ENCODE measurements at regions not wholly inside any gene's neighbourhood (a gene's known extent, or its start where the extent isn't known, plus 50 kb on each side); places are given as distances from the start of the nearest gene placed in this dataset.
A peak's percentile ranks its signal among the peaks of the same experiment; 100 is the strongest.

DNA sequence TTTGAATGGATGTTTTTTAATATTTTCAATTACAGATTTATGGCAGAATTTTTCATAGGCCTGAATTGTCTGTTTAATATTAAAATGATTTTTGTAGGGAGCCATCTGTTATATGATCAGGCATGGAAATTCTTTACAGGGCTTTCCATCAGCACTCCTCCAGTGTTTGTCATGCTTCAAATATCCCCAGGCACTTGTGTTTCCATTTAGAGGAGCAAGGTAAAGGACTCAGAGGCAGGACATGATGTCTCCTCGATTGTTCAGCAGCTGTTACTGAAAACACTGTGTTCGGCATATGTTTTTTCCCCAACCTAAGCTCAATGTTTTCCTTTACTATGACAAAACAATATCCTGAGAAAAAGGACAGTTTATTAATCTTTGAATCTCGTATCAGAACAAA lies 172.3 kb upstream of the RFX3 start:
- no peaks in the 10 kb centered on the region for H3K4me1 ChIP-seq
- H3K36me3 ChIP-seq = no peaks in the 10 kb centered on the region
- H3K9me3 ChIP-seq (replicated peaks) = no peaks in the 10 kb centered on the region
- no peaks in the 10 kb centered on the region for H3K27me3 ChIP-seq
- peak in 1 of 2 experiments; percentile 35 for DNase-seq
- H3K4me3 ChIP-seq = peak overlapping the region; percentile 37
- H3K27ac ChIP-seq = no peak overlapping the region

DNA sequence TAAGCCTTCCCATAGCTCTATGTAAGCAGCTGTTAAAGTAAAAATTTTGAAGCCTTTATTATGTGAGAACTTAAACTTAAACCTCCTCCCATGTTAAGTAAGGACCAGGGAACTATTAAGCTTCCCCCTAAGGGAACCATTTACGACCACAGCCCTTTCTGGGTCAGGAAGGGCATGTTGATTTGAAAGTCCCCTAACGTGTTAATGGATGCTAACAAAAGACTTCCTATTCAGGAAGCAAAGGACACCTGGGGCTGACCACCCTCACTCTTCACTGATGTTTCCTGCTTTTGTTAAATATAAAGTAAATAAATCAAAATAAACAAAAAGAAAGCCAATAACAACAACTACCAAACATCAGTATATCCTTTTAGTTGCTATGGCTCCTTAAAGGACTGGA lies 170.6 kb upstream of the RFX3 start:
- no peaks in the 10 kb centered on the region for H3K27me3 ChIP-seq
- H3K4me1 ChIP-seq = no peaks in the 10 kb centered on the region
- no peaks in the 10 kb centered on the region for H3K36me3 ChIP-seq
- H3K9me3 ChIP-seq (replicated peaks) = no peaks in the 10 kb centered on the region
- no peak for DNase-seq
- no peak overlapping the region for H3K4me3 ChIP-seq
- no peak overlapping the region for H3K27ac ChIP-seq

DNA sequence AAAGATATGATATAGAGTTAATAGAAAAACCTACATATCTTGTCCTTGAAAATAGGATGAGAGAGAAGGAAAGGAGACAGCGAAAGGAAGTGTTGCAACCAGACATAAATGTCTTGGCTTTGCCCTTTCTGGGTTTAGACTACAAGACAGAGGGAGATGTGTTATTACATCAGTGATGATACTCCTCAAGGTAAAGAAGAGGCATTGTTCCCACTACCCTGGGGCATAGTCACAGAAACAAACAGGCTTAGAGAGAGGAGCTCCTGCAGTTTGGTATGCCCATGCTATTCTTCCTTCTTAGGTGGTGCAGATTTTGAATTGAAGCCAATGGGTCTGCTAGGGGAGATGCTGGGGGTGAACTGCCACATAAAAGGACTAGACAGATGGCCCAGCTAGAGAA lies 166.8 kb upstream of the RFX3 start:
- DNase-seq = no peak
- Histone ChIP-seq H3K36me3 (no peaks in the 10 kb centered on the region), H3K4me3 (no peak overlapping the region), H3K4me1 (no peaks in the 10 kb centered on the region), H3K27ac (no peak overlapping the region), H3K9me3 (replicated peaks) (no peaks in the 10 kb centered on the region), H3K27me3 (no peaks in the 10 kb centered on the region)

DNA sequence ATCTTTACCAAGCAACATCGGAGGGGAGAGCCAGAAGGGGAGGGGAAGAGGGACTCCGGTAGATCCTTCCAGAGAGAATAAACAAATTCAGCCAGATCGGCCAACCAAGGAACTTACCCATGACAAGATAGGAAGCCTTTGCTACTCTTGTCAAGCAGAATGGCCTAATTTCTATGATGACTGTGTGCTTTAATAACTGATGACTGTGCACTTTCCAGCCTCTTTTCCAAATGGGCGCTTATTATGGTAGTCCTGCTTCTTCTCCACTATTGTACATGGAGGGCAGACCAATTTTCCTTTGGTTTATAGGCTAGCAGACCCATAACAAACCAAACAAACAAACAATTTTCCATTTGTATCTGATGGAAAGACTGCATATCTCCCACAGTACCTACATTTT lies 163.8 kb upstream of the RFX3 start:
- DNase-seq = no peak
- Histone ChIP-seq H3K9me3 (replicated peaks) (no peaks in the 10 kb centered on the region), H3K36me3 (no peaks in the 10 kb centered on the region), H3K4me3 (no peak overlapping the region), H3K27me3 (no peaks in the 10 kb centered on the region), H3K4me1 (no peaks in the 10 kb centered on the region), H3K27ac (no peak overlapping the region)

DNA sequence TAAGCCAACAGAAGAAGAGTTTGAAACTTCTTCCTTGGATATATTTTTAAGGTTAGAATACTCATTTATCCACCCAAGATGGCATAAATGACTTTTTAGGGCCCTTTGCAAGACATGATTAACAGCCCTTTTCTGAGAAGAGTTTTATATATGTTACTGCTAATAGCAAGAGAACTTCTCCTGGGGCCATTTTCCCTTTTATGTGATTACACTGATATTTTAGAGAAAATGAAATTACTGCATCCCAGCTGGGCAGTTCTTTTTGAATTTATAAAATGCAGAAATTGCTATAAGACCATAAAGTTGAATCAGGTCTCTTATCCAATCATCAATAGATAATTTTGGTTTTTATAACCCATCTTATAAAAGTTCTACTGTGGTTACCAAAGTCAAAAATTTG lies 161.3 kb upstream of the RFX3 start:
- H3K27me3 ChIP-seq = no peaks in the 10 kb centered on the region
- H3K36me3 ChIP-seq = no peaks in the 10 kb centered on the region
- no peak overlapping the region for H3K27ac ChIP-seq
- H3K4me3 ChIP-seq = no peak overlapping the region
- no peaks in the 10 kb centered on the region for H3K9me3 ChIP-seq (replicated peaks)
- H3K4me1 ChIP-seq = no peaks in the 10 kb centered on the region
- DNase-seq = no peak

DNA sequence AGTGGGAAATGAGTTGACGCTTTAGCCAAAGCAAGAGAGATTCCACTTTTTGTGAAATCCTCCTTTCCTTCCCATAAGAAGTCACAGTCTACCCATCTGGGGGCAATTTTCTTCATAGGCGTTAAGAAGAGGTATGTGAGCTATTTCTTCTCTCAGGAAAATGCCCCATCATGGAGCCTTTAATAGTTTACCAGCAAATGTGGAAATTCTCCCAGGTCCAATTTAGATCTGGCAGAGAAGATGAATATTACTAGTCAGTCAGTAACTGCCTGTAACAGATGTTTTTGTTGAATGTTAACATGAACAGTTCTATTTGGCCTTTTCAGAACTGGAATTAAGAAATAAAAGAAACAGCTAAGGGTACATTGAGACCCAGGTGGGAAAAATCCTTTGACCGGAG lies 156.4 kb upstream of the RFX3 start:
- Histone ChIP-seq H3K27me3 (no peaks in the 10 kb centered on the region), H3K9me3 (replicated peaks) (no peaks in the 10 kb centered on the region), H3K27ac (no peak overlapping the region), H3K36me3 (no peaks in the 10 kb centered on the region), H3K4me3 (no peak overlapping the region), H3K4me1 (no peaks in the 10 kb centered on the region)
- no peak for DNase-seq

DNA sequence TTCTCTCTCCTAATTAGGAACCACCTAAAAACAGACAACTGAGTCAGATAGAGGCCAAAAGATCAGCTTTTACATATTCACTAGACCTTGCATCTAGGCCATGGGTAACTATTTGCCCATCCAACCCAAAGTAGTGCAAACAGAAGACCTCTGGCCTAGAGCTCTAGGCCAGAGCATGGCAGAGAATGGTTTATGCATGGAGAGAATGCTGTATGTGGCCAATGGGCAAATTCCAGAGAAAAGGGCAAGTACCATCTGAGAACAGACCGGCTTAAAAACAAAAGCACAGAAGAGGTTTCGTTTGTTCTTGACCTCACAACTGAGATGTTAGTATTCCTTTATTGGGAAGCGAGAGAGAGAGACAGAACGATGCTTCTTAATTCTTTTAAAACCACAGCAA lies 151.7 kb upstream of the RFX3 start:
- Histone ChIP-seq H3K4me1 (no peaks in the 10 kb centered on the region), H3K27me3 (no peaks in the 10 kb centered on the region), H3K9me3 (replicated peaks) (no peaks in the 10 kb centered on the region), H3K27ac (no peak overlapping the region), H3K36me3 (no peaks in the 10 kb centered on the region), H3K4me3 (no peak overlapping the region)
- no peak for DNase-seq

DNA sequence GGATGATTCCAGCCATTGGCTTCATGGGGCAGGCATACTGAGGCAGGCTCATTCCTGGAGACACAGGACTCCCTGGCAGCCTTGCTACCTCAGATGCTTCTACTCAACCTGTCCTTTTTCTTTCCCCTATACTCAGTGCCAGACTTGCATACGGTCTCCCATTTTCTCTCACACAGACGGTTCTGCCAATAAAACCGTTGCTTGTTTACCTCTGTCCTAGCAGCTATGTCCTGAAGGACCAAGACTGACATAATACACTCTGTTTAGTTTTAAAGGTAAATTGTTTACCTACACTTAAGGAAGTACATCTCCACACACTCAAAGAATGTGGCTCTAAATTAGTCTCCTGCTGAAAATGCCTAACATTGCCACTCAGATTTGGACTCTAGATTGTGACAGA lies 151.0 kb upstream of the RFX3 start:
- Histone ChIP-seq H3K4me3 (no peak overlapping the region), H3K4me1 (no peaks in the 10 kb centered on the region)

DNA sequence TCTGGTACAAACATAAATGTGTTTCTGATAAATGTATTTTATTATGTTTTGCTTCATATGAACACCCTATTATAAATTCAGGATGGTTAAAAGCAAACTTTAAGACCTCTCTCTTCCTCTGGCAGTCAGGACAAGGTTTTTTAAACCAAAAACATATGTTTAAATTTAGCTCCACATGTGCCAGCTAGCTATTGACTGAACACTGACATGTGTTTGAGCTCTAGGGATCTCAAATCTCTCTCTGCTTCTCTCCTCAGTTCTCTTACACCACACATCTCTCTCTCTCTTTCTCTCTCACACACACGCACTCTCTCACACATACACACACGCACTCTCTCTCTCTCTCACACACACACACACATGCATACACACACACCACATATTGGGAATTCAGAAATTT lies 150.1 kb upstream of the RFX3 start:
- no peaks in the 10 kb centered on the region for H3K4me1 ChIP-seq
- no peaks in the 10 kb centered on the region for H3K36me3 ChIP-seq
- H3K4me3 ChIP-seq = no peak overlapping the region
- DNase-seq = no peak
- H3K27me3 ChIP-seq = no peaks in the 10 kb centered on the region
- H3K27ac ChIP-seq = no peak overlapping the region
- no peaks in the 10 kb centered on the region for H3K9me3 ChIP-seq (replicated peaks)

More for the DNA sequence above, 151.0 kb upstream of the RFX3 start:
- H3K27me3 ChIP-seq = no peaks in the 10 kb centered on the region
- H3K27ac ChIP-seq = no peak overlapping the region
- no peaks in the 10 kb centered on the region for H3K36me3 ChIP-seq
- H3K9me3 ChIP-seq (replicated peaks) = no peaks in the 10 kb centered on the region
- no peak for DNase-seq

DNA sequence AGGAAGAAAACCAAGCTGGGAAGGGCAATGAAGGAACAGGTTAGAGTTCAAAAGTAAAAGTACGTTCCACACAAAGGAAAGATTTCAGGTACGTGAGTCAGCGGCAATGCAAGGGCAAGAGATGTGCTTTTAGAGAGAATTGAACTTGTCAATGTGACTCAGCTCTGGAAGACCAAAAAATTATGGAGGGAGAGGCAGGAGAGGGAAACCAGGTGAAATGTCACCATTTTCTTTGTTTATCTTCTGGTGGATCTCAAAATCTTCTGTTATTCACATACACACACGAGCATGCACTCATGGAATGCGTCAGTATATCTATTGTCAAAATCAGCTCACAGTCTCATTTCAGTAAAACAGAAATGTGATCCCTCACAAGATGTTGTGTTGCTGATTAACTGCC lies 148.8 kb upstream of the RFX3 start:
- no peak for DNase-seq
- H3K27ac ChIP-seq = no peak overlapping the region
- no peaks in the 10 kb centered on the region for H3K9me3 ChIP-seq (replicated peaks)
- no peaks in the 10 kb centered on the region for H3K36me3 ChIP-seq
- H3K4me1 ChIP-seq = no peaks in the 10 kb centered on the region
- no peaks in the 10 kb centered on the region for H3K27me3 ChIP-seq
- no peak overlapping the region for H3K4me3 ChIP-seq

DNA sequence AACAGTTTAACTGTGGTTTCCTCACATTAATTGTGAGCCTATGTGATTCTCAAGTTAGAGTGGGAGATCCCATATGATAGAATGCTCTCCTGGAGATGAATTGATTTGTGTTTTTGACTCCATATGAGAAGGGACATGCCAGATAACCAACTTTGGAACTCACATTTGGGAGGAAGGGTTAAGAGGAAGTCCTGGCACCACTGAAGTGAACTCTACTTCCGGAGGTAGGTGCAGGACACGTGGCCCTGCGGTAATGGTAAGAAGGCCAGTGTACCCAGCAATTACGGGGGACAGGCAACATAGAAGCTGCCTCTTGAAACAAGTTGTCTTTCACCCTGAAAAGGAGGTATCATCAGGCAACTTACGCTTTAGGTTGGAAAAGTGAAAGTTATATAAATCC lies 146.6 kb upstream of the RFX3 start:
- Histone ChIP-seq H3K27ac (no peak overlapping the region), H3K36me3 (no peaks in the 10 kb centered on the region), H3K4me1 (no peaks in the 10 kb centered on the region), H3K27me3 (no peaks in the 10 kb centered on the region), H3K4me3 (no peak overlapping the region), H3K9me3 (replicated peaks) (no peaks in the 10 kb centered on the region)
- DNase-seq = no peak

DNA sequence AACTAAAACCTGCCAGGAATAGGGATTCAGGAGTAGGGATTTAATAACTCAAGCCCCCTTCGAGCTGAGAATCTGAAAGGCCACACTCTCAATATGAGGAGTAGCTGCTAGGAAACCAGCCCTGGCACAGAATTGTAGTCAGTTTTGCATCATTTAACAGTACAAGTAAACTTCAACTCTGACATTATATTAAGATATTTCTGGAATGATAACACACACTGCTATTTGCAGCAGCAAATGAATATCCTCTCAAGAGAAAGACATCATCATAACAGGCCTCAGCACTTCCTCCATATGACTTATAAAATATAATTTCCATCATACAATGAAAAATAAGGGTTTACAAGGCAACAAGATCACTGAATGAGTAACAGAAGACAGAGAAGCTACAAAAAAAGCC lies 138.2 kb upstream of the RFX3 start:
- DNase-seq = no peak
- Histone ChIP-seq H3K27ac (no peak overlapping the region), H3K27me3 (no peaks in the 10 kb centered on the region; the same call in 1 of the 2 replicates)

DNA sequence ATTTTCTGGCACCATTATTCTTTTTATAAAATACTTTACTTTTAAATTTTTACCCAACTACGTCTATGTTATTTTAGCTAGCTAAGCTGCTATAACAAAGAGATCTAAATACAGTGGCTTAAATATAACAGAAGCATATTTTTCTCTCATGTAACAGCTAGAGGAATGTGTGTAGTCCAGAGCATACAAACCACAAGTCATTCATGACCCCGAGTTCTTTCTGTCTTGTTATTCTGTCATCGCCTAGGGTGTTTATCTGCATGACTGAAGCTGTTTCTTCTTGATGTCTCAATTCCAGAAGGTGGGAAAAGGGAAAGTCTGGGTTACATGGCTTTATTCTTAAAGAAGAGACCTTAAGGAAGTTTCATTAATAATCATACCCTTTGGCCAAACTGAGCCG lies 136.9 kb upstream of the RFX3 start:
- Histone ChIP-seq H3K27ac (no peak overlapping the region), H3K4me1 (no peaks in the 10 kb centered on the region), H3K9me3 (replicated peaks) (no peaks in the 10 kb centered on the region), H3K4me3 (no peak overlapping the region), H3K27me3 (no peaks in the 10 kb centered on the region; the same call in 1 of the 2 replicates), H3K36me3 (no peaks in the 10 kb centered on the region)
- DNase-seq = no peak

More for the DNA sequence above, 138.2 kb upstream of the RFX3 start:
- Histone ChIP-seq H3K36me3 (no peaks in the 10 kb centered on the region), H3K9me3 (replicated peaks) (no peaks in the 10 kb centered on the region), H3K4me3 (no peak overlapping the region), H3K4me1 (no peaks in the 10 kb centered on the region)

DNA sequence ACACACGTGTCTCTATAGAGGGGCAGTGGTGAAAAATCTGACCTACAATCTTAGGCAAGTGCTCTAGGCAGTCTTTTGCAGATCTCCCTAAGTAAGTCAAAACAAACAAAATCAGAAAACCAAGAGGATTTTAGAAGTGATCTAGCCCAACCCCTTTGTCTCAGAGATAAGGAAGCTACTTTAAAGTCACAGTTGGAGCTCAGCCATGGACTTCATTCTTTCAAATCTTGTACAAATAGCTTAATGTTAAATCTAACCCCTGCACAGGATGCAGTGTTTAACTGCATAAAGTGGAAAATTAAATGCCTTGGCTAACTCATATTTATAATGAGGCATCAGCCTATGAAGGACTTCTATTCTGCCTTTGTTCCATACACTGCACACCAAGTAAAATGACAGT lies 135.1 kb upstream of the RFX3 start:
- Histone ChIP-seq H3K27ac (no peak overlapping the region), H3K27me3 (no peaks in the 10 kb centered on the region; the same call in 1 of the 2 replicates), H3K36me3 (no peaks in the 10 kb centered on the region), H3K4me1 (no peaks in the 10 kb centered on the region), H3K9me3 (replicated peaks) (no peaks in the 10 kb centered on the region), H3K4me3 (no peak overlapping the region)
- no peak for DNase-seq

DNA sequence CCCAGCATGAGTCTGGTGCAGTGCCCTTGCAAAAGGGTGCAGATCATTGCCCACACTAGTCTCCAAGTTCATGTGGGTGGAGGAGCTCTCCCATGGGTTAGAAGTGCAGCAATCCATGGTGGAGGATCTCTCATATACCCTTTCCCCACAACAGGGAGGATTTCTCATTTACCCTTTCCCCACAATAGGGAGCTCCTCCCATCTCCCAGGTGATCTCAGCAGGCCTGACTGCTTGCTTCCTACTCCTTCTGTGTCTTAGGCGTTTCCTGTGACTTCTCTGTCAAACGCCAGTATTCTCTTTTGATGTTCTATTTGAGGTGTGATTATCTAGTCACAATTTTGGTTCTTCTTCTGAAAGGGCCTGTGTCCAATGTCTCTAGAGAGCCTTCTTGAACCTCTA lies 133.8 kb upstream of the RFX3 start:
- no peak for DNase-seq
- Histone ChIP-seq H3K4me3 (no peak overlapping the region), H3K9me3 (replicated peaks) (no peaks in the 10 kb centered on the region), H3K4me1 (no peaks in the 10 kb centered on the region), H3K36me3 (no peaks in the 10 kb centered on the region), H3K27me3 (no peaks in the 10 kb centered on the region; the same call in 1 of the 2 replicates), H3K27ac (no peak overlapping the region)

DNA sequence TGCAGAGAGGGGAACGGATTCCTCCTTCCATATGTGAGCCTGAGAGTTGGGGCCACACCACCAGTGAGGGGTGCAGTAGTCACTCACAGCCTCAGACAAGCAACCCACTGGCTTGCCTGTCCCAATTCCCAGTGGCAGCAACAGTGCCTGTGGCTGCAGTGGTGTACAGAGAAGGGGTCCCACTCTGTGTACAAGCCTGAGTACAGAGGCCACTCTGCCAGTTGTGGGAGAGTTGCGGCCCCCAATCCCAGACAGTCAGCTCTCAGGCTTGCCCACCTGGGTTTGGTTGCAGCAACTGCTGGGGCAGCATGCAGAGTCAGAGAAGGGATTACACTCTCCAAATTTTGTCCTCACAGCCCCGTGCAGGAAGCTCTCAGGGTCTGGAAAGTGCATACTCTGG lies 133.2 kb upstream of the RFX3 start:
- Histone ChIP-seq H3K9me3 (replicated peaks) (no peaks in the 10 kb centered on the region), H3K4me3 (no peak overlapping the region), H3K4me1 (no peaks in the 10 kb centered on the region), H3K27me3 (no peaks in the 10 kb centered on the region; the same call in 1 of the 2 replicates), H3K36me3 (no peaks in the 10 kb centered on the region), H3K27ac (no peak overlapping the region)
- no peak for DNase-seq

DNA sequence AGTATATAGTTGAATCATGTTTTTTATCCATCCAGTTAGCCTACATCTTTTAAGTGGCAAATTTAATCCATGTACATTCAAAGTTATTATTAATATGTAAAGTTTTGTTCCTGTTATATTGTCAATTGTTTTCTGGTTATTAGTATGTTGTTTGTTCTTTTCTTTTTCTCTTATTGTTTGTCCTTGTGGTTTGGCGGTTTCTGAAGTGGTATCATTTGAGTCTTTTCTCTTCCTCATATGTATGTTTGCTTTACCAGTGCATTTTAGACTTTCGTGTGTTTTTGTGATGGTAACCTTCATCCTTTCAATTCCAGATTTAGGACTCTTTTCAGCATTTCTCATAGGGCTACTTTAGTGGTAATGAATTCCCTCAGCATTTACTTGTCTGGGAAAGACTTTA lies 130.4 kb upstream of the RFX3 start:
- H3K9me3 ChIP-seq (replicated peaks) = no peaks in the 10 kb centered on the region
- no peaks in the 10 kb centered on the region for H3K4me1 ChIP-seq
- no peaks in the 10 kb centered on the region for H3K36me3 ChIP-seq
- no peaks in the 10 kb centered on the region; the same call in 1 of the 2 replicates for H3K27me3 ChIP-seq
- no peak overlapping the region for H3K27ac ChIP-seq
- H3K4me3 ChIP-seq = no peak overlapping the region
- no peak for DNase-seq
